Islet precursor cell (in vitro differentiated cells): ENCODE measurements at regions not wholly inside any gene's neighbourhood (a gene's known extent, or its start where the extent isn't known, plus 50 kb on each side); places are given as distances from the start of the nearest gene placed in this dataset.
"Not testable (repeated sequence)": the region's sequence is repeated elsewhere in the genome, so short reads cannot be mapped to it uniquely, and the experiment has no call there.

Source experiments
- DNase-seq: peaks from one replicate; pipeline ENCODE4 v3.0.0-alpha.2; 2018

DNA sequence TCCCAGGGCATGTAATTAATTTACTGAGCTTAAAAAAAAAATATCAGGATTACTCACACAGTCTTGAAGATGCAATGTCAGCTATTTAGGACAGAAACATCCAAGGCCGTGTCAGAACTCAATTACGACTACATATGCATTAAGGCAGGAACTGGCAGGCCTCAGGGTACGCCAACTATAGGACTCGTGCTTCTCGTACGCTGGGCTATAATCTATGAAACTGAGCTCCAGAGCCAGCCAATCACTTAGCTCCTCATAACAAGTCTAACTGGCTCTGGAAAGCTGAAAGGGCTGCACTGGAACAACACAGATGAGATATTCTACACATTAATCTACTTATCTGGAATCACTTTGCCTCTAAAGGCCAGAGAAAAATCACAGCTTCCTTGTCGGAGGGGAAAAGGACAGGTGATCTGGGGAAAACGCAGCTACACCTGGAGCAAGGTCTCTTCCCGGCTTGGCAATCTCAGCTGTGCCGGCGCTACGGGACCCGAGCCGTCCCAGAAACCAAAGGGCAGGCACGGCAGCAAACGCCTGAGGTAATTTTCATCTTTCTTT, 212.0 kb downstream of the DEPDC1B start:
- DNase-seq: peak; percentile 63

DNA sequence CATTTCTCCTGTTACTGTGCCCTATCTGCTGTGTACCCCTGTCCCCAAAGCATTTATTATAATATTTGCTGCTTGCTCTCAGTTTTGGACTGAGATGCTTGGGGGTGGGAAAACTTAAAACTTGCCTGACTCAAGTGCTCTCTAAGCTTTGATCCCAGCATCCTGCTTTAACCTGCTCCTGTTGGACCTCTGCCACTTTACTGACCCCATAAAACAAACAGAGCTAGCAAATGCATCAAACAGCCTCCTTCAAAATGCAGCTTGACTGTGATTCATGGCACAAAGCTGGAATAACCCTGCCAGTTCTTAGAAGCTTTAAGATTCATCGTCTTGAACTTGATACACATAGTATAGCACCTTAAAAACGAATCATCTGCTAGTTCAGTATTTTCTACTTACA, 212.5 kb downstream of the DEPDC1B start:
- DNase-seq: no peak

DNA sequence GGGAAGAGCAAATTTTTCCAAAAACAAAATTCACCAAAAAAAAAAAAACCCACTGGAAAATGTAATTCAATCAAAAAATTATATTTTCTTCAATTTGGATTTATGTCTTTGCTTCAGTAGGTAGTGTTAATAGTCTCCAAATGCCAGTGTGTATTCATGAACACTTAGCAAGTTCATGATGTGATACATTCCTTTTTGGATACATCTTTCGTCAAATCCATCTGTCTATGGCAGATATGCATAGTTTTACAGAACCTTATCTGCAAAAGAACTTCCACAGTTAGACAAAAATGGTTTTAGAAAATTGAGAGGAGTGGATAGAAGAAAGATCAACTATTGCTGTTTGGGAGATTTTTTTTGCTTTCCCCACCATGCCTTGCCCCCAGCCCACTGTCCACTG, 214.6 kb downstream of the DEPDC1B start:
- DNase-seq: no peak

DNA sequence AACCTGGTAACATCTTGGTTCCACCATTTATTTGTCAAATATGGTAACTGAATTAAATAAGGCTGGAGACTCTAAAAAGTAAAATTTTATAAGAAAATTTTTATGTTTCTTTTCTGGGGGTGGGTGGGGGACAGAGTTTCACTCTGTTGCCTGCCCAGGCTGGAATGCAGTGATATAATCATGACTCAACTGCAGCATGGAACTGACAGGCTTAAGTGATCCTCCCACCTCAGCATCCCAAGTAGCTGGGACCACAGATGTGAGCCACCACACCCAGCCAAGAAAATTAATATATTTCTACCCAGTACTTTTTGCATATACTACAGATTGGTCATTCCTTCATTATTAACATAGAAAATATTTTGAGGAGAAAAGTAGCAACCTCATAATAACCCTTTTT, 216.9 kb downstream of the DEPDC1B start:
- no peak for DNase-seq

DNA sequence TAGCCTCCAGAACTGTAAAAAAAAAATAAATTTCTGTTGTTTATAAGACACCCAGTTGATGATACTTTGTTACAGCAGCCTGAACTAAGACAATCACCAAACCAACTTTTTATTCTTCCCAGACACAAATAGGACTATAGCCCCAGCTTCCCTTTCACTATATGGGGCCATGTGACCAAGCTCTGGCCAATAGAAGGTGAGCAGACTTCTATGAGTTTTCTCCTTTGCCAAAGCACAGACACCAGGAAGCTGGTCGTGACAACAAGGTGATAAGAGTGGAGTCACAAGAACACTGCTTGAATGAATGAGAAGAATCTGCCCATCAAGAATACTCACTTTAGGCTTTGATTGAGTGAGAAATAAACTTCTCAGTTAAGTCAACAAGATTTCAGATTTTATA, 217.7 kb downstream of the DEPDC1B start:
- DNase-seq: no peak

DNA sequence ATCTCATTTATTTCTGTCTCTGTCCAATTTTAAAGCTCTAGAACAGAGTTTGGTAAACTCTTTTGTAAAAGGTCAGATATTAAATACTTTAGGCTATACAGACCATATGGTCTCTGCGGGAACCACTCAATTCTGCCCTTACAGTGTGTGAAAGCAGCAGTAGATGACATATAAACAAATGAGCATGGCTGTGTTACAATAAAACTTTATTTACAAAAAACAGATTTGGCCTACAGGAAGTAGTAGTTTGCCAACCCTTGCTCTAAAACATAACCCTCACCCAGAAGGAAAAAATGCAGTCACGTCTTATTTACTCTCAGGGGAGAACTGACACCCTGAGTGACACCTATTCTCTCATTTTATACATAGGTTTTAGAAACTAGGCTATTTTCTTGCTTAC, 220.4 kb downstream of the DEPDC1B start:
- DNase-seq: no peak

DNA sequence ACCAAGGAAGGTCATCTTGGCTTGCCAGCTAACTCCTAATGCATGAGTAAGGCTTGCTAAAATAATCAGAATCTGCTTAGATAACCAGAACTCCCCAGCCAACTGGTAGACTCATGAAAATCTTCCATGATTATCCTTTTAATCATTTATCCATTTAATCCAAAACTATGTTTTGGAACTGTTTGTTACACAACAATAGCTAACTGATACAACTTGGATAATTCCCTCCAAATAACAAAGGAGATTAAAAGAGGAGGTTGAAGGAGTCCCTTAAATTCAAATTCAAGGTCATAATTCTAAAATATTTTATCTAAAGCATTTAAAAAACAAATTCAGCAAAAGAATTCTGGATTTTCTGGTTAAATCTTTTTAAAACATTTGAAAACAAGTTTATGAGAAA, 222.1 kb downstream of the DEPDC1B start:
- DNase-seq: no peak

DNA sequence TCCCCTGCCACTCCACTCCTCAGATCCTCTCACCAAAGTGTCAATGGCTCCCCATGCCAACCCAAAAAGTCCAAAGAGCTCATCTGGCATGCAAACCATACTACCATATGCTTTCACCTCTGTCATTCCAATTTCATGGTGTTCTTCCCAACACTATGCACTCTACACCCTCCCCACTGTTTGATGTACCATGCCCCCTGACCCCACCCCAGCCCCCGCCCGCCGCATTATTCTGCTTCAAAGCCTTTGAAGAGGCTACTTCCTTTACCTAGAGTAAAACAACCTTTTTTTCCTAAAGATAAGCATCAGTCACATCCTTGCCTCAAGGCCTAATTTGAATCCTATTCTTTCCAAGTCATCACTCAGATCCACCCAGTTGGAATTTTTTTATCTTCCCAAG, 226.3 kb downstream of the DEPDC1B start:
- peak; percentile 73 for DNase-seq

DNA sequence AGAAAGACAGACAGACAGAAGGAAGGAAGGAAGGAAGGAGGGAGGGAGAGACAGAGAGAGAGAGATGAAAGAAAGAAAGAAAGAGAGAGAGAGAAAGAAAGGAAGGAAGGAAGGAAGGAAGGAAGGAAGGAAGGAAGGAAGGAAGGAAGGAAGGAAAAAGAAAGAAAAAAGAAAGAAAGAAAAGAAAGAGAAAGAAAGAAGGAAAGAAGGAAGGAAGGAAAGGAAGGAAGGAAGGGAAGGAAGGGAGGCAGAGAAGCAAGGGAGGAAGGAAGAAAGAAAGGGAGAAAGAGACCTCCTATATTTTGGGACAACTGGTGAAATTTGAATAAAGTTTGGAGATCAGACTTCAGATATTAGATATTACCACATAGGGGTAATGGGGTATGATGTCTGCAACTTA, 226.9 kb downstream of the DEPDC1B start:
- DNase-seq: not testable (repeated sequence)

DNA sequence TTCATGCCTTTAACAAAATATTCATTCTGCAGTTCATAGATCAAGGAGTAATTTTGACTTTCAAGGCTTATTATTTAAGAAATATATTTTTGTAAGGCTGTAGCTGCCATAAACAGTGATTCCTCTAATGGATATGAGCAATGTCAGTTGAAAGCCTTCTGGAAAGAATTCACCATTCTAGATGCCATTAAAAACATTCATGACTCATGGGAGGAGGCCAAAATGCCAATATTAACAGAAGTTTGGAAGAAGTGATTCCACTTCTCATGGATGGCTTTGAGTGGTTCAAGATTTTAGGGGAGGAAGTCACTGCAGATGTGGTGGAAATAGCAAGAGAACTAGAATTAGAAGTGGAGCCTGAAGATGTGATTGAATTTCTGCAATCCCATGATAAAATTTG, 229.1 kb downstream of the DEPDC1B start:
- DNase-seq: no peak

DNA sequence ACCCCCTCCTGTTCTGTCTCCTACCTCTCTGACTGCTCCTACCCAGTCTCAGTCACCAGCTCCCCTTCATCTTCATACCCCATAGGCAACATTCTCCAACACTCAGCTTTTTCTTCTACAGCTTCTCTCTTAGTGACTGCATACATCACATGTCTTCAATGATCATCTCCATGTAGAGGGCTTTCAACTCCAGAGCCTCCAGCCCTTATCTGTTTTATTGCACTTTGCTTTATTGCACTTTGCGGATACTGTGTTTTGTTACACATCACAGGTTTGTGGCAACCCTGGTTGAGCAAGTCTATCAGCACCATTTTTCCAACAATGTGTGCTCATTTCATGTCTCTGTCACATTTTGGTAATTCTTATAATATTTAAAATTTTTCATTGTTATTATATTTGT, 230.7 kb downstream of the DEPDC1B start:
- no peak for DNase-seq

DNA sequence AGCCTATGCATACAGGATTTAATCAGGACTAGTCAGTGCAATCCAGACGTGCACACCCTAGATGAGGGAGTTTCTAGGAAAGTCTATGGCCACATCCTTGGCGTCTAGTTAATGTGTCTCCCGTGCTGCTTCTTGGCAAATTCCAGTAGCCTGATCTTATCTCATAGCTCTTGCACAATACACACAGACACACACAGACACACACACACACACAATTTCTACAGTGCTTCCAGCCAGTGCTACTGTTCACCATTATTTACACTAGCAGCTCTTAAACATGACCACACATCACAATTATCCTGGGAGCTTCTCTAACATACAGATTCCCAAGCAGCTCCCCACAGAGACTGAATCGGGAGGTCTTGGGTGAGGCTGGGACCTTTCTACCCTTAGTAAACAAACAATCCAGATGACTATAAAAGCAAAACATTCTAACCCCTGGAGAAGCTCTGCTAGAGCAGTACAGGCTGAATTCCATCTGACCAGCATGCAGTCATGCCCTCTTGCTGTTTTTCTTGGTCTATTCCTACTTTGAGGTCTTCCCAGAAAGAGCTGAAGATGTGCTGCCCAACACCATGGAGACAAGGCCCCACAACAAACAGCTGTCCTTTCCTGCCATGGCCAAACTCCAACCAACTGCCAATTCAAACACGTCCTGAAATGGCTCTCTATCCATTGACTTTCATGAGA, 236.6 kb downstream of the DEPDC1B start:
- DNase-seq: peak; percentile 54

DNA sequence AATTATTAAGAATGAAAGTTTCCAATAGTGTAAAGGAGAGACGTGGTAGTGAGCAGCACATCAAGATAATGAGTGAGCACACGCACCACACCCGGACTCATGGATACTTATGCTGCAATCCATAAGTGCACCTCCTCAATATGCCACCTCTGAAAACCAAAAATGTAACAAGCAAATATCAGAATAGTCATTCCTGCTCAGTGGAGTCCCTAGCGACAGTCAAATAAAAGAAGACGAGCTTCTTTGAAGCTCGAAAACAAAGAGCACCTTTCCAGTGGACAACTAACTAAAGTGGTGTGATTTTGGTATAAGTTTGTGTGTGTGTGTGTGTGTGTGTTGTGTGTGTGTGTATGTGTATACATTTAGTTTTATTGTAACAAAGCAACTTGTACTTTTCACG, 241.3 kb downstream of the DEPDC1B start:
- no peak for DNase-seq

DNA sequence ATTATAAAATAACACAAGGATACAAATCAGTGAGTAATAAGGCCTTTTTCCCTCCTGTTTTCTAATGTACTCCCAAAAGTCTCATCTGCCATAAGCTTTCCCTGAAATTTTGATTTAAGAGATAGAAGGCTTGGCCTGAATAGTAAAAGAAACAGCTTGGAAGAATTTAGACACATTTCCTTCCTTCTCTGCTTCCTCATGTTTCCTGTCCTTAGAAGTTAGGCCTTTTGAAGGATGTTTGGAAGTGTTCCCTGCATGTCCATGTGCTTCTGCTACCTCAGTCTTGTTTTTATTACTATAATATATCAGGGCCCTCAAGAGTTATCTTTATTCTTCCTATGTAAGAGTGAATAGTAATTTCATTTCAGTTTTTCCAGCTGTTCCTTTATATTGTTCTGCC, 242.7 kb downstream of the DEPDC1B start:
- DNase-seq: no peak

DNA sequence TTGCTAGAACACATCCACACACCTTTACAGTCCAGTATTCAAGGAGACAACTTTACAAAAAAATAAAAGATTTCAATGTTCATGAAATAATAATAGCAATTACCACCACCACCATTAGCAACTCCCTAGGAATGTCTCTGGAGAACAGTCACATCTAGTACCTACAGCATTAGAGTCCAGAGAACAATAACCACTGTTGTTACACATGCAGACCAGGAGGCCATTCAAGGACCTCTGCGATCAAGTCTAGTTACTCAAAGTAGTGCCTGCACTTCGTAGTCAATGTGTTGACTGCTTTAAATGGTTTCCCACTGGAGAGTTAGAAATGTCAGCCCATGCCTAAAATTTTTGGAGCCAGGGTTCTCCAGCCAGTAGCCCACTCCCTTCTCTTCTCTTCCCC, 244.4 kb downstream of the DEPDC1B start:
- peak; percentile 77 for DNase-seq

DNA sequence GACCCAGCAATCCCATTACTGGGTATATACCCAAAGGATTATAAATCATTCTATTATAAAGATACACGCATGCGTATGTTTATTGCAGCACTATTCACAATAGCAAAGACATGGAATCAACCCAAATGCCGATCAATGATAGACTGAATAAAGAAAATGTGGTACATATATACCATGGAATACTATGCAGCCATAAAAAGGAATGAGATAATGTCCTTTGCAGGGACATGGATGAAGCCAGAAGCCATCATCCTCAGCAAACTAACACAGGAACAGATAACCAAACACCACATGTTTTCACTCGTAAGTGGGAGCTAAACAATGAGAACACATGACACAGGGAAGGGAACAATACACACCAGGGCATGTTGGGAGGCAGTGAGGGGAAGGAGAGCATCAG, 245.7 kb downstream of the DEPDC1B start:
- not testable (repeated sequence) for DNase-seq

DNA sequence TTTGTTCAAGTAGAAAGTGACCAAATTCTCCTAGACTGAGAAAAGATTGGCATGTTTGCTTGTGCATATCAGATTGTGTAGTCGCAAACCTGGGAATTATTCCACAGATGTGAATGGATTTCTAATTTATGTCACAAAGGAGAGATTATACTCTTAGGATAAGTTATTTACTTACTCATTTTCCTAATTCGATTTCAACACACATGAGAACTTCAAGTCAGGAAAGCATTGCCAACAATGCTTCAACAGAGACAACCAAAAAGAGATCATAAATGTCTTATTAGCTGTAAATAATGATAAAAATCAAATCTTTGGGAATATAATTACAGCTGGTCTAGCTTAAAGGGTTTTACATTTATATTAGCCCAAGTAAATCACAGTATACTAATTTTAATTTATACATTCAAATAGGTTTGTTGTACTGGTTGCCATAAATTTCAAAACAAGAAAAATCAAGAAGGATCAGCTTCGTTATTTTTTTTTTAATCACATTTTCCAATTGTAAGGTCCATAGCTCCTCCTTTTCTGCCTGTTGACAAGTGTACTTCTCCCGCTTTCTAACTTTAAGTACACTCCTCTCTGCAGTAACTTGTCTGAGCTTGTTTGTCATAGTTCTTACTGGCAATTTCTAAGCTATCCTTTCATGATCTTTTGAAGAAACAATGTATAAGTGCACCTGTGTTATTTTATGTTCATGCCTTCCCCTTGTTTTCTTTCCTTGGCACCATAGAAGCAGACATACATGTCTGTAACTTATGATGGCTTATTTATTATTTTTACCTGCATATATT, 246.6 kb downstream of the DEPDC1B start:
- no peak for DNase-seq

DNA sequence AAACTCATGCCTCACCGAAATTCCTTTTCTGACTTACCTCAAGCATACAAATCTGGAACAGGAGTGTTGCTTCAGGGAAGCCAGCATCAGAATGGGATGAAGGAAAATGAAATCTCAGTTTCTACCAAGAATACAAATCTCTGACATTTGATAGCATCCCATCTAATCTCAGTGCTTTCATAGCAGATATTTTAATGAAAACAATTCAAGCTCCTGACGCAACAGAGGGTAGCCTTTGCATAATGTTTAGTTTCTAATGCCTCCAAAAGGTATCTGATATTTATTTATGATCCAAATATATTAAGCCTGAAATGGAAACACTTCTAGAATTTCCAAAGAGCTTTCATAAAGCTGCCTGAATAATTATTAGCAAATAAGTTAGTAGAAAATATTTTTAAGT, 251.4 kb downstream of the DEPDC1B start:
- DNase-seq: no peak

DNA sequence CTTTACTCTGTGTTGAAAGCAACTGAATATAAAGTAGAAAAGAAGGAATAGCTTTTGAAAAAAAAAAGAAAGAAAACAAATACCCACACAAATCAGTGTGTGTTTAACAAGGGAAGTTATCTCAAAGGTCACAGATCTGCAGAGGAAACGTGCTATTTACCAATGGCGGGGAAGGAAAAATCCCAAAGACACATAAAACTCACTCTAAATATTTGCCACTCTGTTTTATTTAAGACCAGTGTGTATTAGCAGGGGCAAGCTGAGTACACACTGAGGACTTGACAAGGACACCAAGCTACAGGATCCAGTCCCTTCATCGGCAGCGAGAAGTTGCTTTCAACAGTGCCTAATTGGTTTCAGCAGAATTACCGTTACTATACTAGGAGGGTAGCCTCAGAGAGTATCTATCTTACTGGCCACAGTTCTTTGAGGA, 252.5 kb downstream of the DEPDC1B start:
- no peak for DNase-seq

DNA sequence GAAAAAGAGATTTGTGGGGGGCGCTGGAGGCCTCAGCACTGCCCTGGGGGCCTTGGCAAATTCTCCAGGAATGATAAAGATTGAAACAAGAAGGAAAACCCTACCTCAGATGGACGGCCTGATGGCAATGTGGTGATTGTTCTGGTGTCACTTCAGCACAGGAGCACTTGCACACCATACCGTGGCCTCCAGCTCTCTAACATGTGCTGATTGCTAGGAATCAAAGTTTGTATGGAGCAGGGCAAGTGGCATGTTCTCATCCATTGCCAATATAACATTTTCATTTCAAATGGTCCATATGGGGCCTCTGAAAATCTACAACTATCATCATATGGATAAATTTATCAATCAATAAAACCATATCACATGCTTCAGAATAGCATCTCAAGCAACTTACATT, 253.0 kb downstream of the DEPDC1B start:
- DNase-seq: no peak

DNA sequence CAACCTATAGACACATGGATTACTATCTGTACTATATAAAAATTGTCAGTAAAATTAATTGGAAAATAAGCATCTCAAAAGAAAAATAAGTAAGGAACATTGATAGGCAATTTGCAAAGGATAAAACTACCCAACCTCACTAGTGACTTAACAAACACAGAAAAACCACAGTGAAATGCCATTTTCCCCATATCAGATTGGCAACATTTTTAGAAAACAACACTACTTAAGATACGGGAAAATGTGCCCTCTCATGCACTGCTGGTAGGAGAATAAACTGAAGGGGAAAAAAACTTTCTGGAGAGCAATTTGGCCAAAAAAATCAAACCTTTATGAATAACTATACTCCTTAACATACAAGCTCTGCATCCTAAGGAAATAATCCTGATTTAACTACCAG, 254.0 kb downstream of the DEPDC1B start:
- no peak for DNase-seq

DNA sequence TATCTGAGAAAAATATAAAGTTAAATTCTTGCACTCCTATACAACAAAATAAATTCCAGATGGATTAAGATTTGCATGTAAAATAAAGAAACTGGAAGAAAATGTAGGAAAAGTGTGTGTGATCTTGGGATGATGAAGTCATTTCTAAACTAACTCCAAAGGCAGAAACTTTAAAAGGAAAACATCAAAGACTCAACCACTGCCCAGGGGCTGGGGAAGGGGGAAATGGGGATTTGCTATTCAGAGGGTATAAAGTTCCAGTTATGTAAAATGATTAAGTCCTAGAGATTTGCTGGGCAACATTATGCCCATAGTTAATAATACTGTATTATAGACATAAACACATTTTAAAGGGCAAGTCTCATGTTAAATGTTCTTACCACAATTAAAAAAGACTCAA, 254.5 kb downstream of the DEPDC1B start:
- DNase-seq: no peak

DNA sequence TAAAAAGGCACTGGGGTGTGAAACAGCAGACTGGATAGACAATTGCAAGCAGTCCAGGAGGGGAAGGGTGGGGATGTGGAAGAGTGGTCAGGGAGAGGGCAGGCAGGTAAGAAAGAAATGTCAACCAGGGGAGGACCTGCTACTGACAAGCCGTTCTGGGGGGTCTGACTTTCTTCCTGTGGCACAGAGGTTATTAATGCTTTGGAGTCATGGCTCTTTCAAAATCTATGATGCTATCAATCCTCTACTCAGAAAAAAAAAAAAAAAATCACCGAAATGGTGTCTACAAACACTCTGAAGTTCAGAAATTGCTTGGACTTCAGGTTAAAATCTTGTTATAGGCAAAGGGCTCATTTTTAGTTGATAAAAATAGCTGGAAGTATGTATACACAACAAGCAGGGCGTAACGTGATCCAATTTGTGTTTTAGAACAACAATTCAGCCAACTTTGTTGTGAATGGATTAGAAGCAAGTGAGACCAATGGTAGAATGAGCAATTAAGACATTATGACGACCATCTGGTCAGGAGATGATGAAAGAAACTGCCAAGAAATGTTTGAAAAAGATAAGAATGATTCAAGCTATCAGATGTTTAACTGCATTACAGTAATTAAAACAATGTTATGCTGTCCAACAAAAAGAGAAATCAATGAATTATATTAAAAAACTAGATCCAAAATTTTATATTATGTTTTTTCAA, 255.2 kb downstream of the DEPDC1B start:
- no peak for DNase-seq

DNA sequence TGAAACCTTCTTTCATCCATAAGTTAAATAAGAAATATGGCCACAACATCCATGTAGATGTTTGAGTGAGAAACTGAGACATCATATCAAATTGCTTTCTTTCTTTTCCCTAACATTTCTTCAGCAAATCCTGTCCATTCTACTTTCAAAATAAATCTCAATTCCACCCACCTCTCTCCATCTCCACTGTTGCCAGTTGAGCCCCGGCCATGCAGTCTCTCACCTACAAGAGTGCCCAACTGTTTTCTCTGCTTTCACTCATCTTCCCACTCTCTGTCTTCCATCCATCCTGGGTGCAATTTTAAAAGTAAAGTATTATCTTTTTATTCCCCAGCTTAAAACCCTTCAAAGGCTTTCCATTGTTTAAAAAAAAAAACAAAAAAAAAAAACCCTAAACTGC, 260.4 kb downstream of the DEPDC1B start:
- DNase-seq: no peak
